ENCODE measurements at regions not wholly inside any gene's neighbourhood (a gene's known extent, or its start where the extent isn't known, plus 50 kb on each side); places are given as distances from the start of the nearest gene placed in this dataset.

- TF ChIP-seq CTCF (IDR thresholded peaks at IDR 0.05) (no peak), POLR2A (IDR thresholded peaks at IDR 0.05) (no peak)
Measured at GRCh38 chr13:80742033-80742432, 401.1 kb upstream of the SPRY2 start.
